AG10803 (cell line): ENCODE measurements at regions not wholly inside any gene's neighbourhood (a gene's known extent, or its start where the extent isn't known, plus 50 kb on each side); places are given as distances from the start of the nearest gene placed in this dataset.

ENCODE experiments used
- DNase-seq: peaks from one replicate; pipeline ENCODE4 v3.0.0; 2010; ENCODE audit warnings: low read depth
- H3K4me3 ChIP-seq: 2 replicates; pipeline ENCODE4 v1.5.1; 2011; ENCODE audit warnings: mild to moderate bottlenecking, low read length, control low read depth
- CTCF ChIP-seq: conservative IDR thresholded peaks from 2 replicates; pipeline ENCODE4 v1.5.1; 2011; ENCODE audit warnings: mild to moderate bottlenecking, low read length, control low read depth, inconsistent platforms

- H3K4me3 ChIP-seq: no peak overlapping the region
- TF ChIP-seq CTCF: no peak
- no peak for DNase-seq
These were observed 730.0 kb upstream of the IGFBP3 start for GRCh38 chr7:46651070-46651469.

- no peak overlapping the region for H3K4me3 ChIP-seq
- no peak for TF ChIP-seq CTCF
- peak; percentile 50 for DNase-seq
These were observed 728.8 kb upstream of the IGFBP3 start for GRCh38 chr7:46649876-46650275.

- DNase-seq: no peak
- TF ChIP-seq CTCF: no peak
- H3K4me3 ChIP-seq: no peak overlapping the region
These were observed 717.0 kb upstream of the IGFBP3 start for GRCh38 chr7:46637793-46638735.

- no peak for TF ChIP-seq CTCF
- no peak overlapping the region for H3K4me3 ChIP-seq
- DNase-seq: no peak
These were observed 715.0 kb upstream of the IGFBP3 start for GRCh38 chr7:46636022-46636421.

GRCh38 chr7:46633630-46634240 lies 712.7 kb upstream of the IGFBP3 start:
- H3K4me3 ChIP-seq: no peak overlapping the region
- no peak for TF ChIP-seq CTCF
- no peak for DNase-seq

- no peak for TF ChIP-seq CTCF
- DNase-seq: no peak
- H3K4me3 ChIP-seq: no peak overlapping the region
These were observed 712.1 kb upstream of the IGFBP3 start for GRCh38 chr7:46633200-46633599.

- peak; percentile 67 for DNase-seq
- TF ChIP-seq CTCF: no peak
- H3K4me3 ChIP-seq: no peak overlapping the region
These were observed 709.0 kb upstream of the IGFBP3 start for GRCh38 chr7:46630031-46630430.
